ENCODE measurements at regions not wholly inside any gene's neighbourhood (a gene's known extent, or its start where the extent isn't known, plus 50 kb on each side); places are given as distances from the start of the nearest gene placed in this dataset.

- TF ChIP-seq POLR2A (IDR thresholded peaks at IDR 0.05) (no peak), CTCF (IDR thresholded peaks at IDR 0.05) (no peak), EP300 (IDR thresholded peaks at IDR 0.05) (no peak)
Measured at GRCh38 chr6:113594726-113595125, 262.4 kb upstream of the MARCKS start.

All from ovary (tissue), 3 donors.